ENCODE measurements at regions not wholly inside any gene's neighbourhood (a gene's known extent, or its start where the extent isn't known, plus 50 kb on each side); places are given as distances from the start of the nearest gene placed in this dataset.
"Not testable (repeated sequence)": the region's sequence is repeated elsewhere in the genome, so short reads cannot be mapped to it uniquely, and the experiment has no call there.

DNA sequence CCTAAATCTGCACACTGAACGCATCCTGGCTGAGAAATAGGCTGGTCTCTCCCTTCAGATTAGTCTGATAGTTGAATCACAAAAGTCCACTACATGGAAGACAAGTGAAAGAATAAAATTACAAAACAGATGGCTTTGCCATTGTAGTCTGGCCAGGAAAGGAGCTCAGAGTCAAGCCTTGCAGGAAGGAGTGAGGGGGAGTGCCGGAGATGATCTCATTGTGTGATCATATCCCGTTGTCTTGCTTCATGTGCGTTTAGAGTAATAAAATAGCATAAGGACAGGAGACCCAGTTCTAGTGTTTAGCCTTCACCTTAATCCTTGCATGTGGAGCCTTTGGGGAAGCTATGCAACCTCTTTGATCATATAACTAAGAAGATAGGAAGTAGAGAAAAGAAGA is 666.7 kb upstream of the RAG2 start:
- Histone ChIP-seq H3K4me3 (no peak overlapping the region), H3K4me1 (no peaks in the 10 kb centered on the region), H3K36me3 (no peaks in the 10 kb centered on the region), H3K27me3 (no peaks in the 10 kb centered on the region), H3K9me3 (peaks cover 0 to 9% of the 10 kb centered on the region in 2 donors), H3K27ac (no peak overlapping the region)
- intact Hi-C loops (cut with DNase I) = no loop called here
- TF ChIP-seq CTCF (IDR thresholded peaks at IDR 0.05) = no peak
- ATAC-seq (no peak), DNase-seq (no peak)

DNA sequence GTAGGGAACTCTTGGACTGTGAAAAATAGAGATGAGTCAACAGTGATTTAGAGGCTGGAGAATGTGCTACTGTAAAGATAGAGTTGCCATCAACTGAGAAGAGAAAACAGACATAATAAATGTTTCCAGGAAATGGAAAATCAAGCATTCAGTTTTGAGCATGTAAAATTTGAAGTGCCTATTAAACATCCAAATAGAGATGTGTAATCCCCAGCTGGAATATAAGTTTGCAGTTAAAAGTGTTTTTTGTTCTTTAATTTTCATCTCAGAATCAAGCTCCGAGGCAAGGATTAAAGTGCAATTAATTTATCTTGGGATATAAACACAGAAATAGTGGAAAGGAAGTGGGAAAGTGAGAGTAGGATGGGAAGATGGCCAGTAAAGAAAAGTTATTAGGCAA is 666.0 kb upstream of the RAG2 start:
- H3K27me3 ChIP-seq = no peaks in the 10 kb centered on the region
- no peak for TF ChIP-seq CTCF (IDR thresholded peaks at IDR 0.05)
- no peaks in the 10 kb centered on the region for H3K4me1 ChIP-seq
- no peak overlapping the region for H3K4me3 ChIP-seq
- peaks cover 0 to 9% of the 10 kb centered on the region in 2 donors for H3K9me3 ChIP-seq
- ATAC-seq (no peak), DNase-seq (no peak)
- intact Hi-C loops (cut with DNase I) = no loop called here
- no peak overlapping the region for H3K27ac ChIP-seq
- no peaks in the 10 kb centered on the region for H3K36me3 ChIP-seq

DNA sequence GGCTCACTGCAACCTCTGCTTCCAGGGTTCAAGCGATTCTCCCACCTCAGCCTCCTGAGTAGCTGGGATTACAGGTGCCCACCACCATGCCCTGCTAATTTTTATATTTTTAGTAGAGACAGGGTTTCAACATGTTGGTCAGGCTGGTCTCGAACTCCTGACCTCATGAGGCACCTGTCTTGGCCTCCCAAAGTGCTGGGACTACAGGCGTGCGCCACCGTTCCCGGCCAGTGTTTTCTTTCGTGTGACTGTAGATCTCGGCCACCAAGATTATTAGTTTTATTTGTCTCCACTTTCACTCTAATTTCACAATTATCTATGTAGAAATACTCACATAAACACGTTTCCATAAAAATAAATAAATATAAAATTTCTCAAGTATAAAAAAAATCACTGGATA is 665.4 kb upstream of the RAG2 start:
- ATAC-seq; H3K36me3 ChIP-seq; H3K4me3 ChIP-seq; H3K9me3 ChIP-seq; H3K4me1 ChIP-seq; DNase-seq; H3K27me3 ChIP-seq; H3K27ac ChIP-seq; intact Hi-C loops (cut with DNase I): not testable (repeated sequence)

DNA sequence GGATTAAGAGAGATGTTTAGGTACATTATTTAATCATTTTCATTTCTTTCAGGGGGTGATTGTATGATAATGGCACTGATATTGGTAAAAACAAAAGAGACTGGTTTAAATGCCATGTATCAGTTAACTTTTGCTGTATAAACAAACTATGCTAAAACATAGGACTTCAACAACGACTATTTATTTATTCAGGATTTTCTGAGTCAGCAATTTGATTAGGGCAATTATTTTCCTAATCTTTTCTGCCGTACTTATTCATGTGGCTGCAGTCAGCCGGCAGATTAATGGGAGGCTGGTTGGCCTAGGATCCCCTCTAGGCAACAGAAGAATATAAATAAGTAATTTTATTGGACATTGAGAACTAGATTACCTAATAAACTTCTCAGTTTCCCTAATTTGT is 661.7 kb upstream of the RAG2 start:
- no peak for TF ChIP-seq CTCF (IDR thresholded peaks at IDR 0.05)
- H3K9me3 ChIP-seq = no peaks in the 10 kb centered on the region

GRCh38 chr11:37248145-37248544 is 650.1 kb upstream of the RAG2 start:
- no peak for TF ChIP-seq CTCF (IDR thresholded peaks at IDR 0.05)
- DNase-seq = no peak
- Histone ChIP-seq H3K36me3 (no peaks in the 10 kb centered on the region), H3K27ac (no peak overlapping the region), H3K27me3 (no peaks in the 10 kb centered on the region), H3K9me3 (peaks cover 0 to 12% of the 10 kb centered on the region in 2 donors), H3K4me3 (no peak overlapping the region), H3K4me1 (no peaks in the 10 kb centered on the region)
- intact Hi-C loops (cut with DNase I) = no loop called here
- no peak for ATAC-seq

More for the DNA sequence above, 661.7 kb upstream of the RAG2 start:
- Histone ChIP-seq H3K27ac (no peak overlapping the region), H3K4me3 (no peak overlapping the region), H3K4me1 (no peaks in the 10 kb centered on the region), H3K36me3 (no peaks in the 10 kb centered on the region), H3K27me3 (no peaks in the 10 kb centered on the region)
- ATAC-seq = no peak
- DNase-seq = no peak
- intact Hi-C loops (cut with DNase I) = no loop called here

- H3K9me3 ChIP-seq; ATAC-seq; intact Hi-C loops (cut with DNase I); H3K27me3 ChIP-seq; H3K4me3 ChIP-seq; H3K36me3 ChIP-seq; H3K4me1 ChIP-seq; H3K27ac ChIP-seq: not testable (repeated sequence)
- DNase-seq = peak in 1 of 4 donors; percentile 40
These were observed 648.1 kb upstream of the RAG2 start for GRCh38 chr11:37246092-37246491.
